GM12874 (cell line): ENCODE measurements at regions not wholly inside any gene's neighbourhood (a gene's known extent, or its start where the extent isn't known, plus 50 kb on each side); places are given as distances from the start of the nearest gene placed in this dataset.

Experiments
- CTCF ChIP-seq: IDR thresholded peaks from 2 replicates; pipeline ENCODE4 v1.5.1; 2011; ENCODE audit warnings: low read depth, mild to moderate bottlenecking, control low read depth, low read length, moderate library complexity; ENCODE audit not compliant: insufficient read depth

DNA sequence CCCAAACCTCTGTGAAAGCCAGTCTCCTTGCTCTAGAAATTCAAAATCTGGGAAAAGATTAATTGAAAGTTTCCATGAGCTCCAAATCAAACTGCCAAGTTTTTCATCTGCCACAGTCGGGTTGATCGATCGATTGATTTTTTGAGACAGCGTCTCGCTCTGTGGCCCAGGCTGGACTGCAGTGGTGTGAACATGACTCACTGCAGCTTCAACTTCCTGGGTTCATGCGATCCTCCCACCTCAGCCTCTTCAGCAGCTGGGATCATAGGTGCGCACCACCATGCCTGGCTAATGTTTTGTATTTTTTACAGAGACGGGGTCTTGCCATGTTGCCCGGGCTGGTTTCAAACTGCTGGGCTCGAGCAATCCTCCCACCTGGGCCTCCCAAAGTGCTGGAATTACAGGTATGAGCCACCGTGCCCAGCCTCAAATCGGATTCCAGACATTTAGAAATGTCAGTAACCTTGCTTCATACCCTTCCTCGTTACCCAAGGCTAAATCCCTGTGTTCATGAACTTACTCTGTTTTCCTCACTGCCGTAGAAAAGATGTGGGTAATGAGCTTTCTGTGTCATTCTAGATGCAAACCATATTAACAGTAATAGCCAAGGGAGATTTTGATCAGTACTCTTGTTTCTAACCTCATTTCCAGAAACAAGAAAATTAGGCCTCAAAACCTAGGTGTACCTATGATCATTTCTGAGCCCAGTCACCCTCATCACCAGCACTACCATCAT is 105.9 kb upstream of the AKAP13 start:
- TF ChIP-seq CTCF = no peak

GRCh38 chr15:85276508-85276907 is 103.9 kb upstream of the AKAP13 start:
- no peak for TF ChIP-seq CTCF

- no peak for TF ChIP-seq CTCF
Measured at GRCh38 chr15:85276921-85277320, 103.5 kb upstream of the AKAP13 start.

- TF ChIP-seq CTCF = no peak
Measured at GRCh38 chr15:85277847-85278370, 102.5 kb upstream of the AKAP13 start.

GRCh38 chr15:85280203-85280602 is 100.2 kb upstream of the AKAP13 start:
- TF ChIP-seq CTCF = no peak

DNA sequence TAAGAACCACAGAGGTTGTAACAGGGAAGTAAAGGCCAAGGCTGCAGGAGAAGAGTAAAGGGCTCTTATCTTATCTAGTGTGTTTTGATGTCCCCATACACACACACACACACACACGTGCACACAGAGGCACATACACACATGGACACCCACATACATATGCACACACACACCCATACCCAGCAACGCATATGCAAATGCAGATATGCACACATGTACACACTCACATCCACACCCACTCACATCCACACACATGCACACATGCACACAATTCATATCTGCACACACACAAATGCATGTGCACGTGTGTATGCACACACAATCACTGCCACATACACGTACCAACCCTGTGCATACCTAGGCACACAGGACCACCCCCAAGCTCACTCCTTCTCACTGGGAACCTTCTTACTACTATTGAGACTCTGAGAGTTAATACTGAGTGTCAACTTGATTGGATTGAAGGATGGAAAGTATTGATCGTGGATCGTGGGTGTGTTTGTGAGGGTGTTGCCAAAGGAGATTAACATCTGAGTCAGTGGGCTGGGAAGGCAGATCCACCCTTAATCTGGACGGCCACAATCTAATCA is 99.0 kb upstream of the AKAP13 start:
- no peak for TF ChIP-seq CTCF

GRCh38 chr15:85282504-85283115 is 97.8 kb upstream of the AKAP13 start:
- TF ChIP-seq CTCF = no peak
